GM18951 (cell line): ENCODE measurements at regions not wholly inside any gene's neighbourhood (a gene's known extent, or its start where the extent isn't known, plus 50 kb on each side); places are given as distances from the start of the nearest gene placed in this dataset.

Experiments
- POLR2A ChIP-seq: IDR thresholded peaks from 4 replicates; pipeline ENCODE4 v1.6.1; 2011; ENCODE audit warnings: mild to moderate bottlenecking; ENCODE audit not compliant: insufficient read length, insufficient read depth; ENCODE audit errors: extremely low read depth
- in situ Hi-C: fragments of 300-500 bp; cut with MboI; formaldehyde crosslinking; loops from one replicate; pipeline ENCODE4 v1.12.0; 2022; ENCODE audit warnings: low sequenced_read_pairs, mixed read lengths, inconsistent platforms; ENCODE audit not compliant: unreplicated experiment

- TF ChIP-seq POLR2A = no peak
- in situ Hi-C loops = loop anchor here (25.0 kb wide), 1 partner anchor 1261 kb away; no protein-coding TSS in a partner anchor
Measured at GRCh38 chr12:30823764-30824163, 69.0 kb upstream of the CAPRIN2 start.

- no peak for TF ChIP-seq POLR2A
- in situ Hi-C loops = loop anchor here (25.0 kb wide), 1 partner anchor 1261 kb away; no protein-coding TSS in a partner anchor
Measured at GRCh38 chr12:30823156-30823699, 68.5 kb upstream of the CAPRIN2 start.

- in situ Hi-C loops = loop anchor here (25.0 kb wide), 1 partner anchor 1260 kb away; no protein-coding TSS in a partner anchor
- no peak for TF ChIP-seq POLR2A
Measured at GRCh38 chr12:30822385-30823155, 67.8 kb upstream of the CAPRIN2 start.

- in situ Hi-C loops = loop anchor here (25.0 kb wide), 1 partner anchor 1258 kb away; no protein-coding TSS in a partner anchor
- TF ChIP-seq POLR2A = no peak
Measured at GRCh38 chr12:30820406-30820946, 65.7 kb upstream of the CAPRIN2 start.

GRCh38 chr12:30818562-30818961, 63.8 kb upstream of the CAPRIN2 start:
- in situ Hi-C loops = loop anchor here (25.0 kb wide), 1 partner anchor 1256 kb away; no protein-coding TSS in a partner anchor
- TF ChIP-seq POLR2A = no peak

- in situ Hi-C loops = loop anchor here (25.0 kb wide), 1 partner anchor 1255 kb away; no protein-coding TSS in a partner anchor
- TF ChIP-seq POLR2A = no peak
Measured at GRCh38 chr12:30816742-30817465, 62.2 kb upstream of the CAPRIN2 start.

GRCh38 chr12:30814295-30814655, 59.5 kb upstream of the CAPRIN2 start:
- TF ChIP-seq POLR2A = no peak
- in situ Hi-C loops = loop anchor here (25.0 kb wide), 1 partner anchor 1252 kb away; no protein-coding TSS in a partner anchor

- TF ChIP-seq POLR2A = no peak
- in situ Hi-C loops = loop anchor here (25.0 kb wide), 1 partner anchor 1251 kb away; no protein-coding TSS in a partner anchor
Measured at GRCh38 chr12:30813525-30814294, 59.0 kb upstream of the CAPRIN2 start.

GRCh38 chr12:30811966-30812365, 57.2 kb upstream of the CAPRIN2 start:
- in situ Hi-C loops = loop anchor here (25.0 kb wide), 1 partner anchor 1250 kb away; no protein-coding TSS in a partner anchor
- TF ChIP-seq POLR2A = no peak

- in situ Hi-C loops = loop anchor here (25.0 kb wide), 1 partner anchor 1249 kb away; no protein-coding TSS in a partner anchor
- no peak for TF ChIP-seq POLR2A
Measured at GRCh38 chr12:30810918-30811317, 56.2 kb upstream of the CAPRIN2 start.

GRCh38 chr12:30807695-30808034, 52.9 kb upstream of the CAPRIN2 start:
- in situ Hi-C loops = loop anchor here (25.0 kb wide), 1 partner anchor 1245 kb away; no protein-coding TSS in a partner anchor
- no peak for TF ChIP-seq POLR2A
